ENCODE measurements at regions not wholly inside any gene's neighbourhood (a gene's known extent, or its start where the extent isn't known, plus 50 kb on each side); places are given as distances from the start of the nearest gene placed in this dataset.

DNA sequence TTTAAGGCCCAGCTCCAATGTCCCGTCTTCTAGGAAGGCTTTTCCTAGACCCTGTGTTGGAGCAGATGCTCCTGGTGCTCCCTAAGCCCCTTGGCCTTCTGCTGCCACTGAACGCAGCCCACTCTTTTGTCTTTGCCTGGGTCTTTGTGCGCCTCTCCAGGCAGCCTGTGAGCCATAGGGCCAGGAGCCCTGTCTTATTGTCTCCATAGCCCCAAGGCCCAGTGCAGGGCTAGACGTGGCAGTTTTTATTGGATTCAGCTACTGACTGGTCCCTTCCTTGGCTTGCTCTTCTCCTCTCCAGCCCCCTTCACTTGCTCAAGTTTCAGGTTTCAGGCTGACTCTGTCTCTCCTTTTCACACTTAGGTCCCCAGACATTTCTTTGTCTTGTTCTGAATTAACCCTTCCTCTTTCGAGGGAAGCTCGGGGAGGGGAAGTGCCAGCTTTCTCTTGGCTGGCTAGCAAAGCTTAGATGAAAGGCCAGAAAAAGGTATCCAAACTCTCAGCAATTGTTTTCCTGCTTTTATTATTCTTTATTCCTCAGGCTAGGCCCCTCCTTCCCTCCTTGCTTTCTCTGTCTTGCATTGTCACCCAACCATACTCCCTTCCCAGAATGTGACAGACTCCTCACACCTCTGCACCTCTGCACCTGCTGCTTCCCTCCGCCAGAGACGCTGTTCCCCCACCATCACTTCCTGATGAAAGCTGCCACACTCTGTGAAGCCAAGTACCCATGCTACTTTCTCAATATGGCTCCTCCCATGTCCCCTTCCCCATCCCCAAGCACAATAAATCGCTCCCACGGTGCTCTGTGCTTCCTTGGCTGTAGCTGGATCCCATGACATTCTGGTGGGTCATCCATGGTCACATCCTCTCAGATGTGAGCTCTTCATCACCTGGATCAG lies 101.6 kb upstream of the CPEB4 start:
- H3K36me3 ChIP-seq = no peaks in the 10 kb centered on the region
- ATAC-seq (no peak), FAIRE-seq (no peak), DNase-seq (peak in 1 of 6 donors; percentile 17)
- H3K9me3 ChIP-seq = no peaks in the 10 kb centered on the region
- no peak overlapping the region for H3K4me3 ChIP-seq
- WGBS, 2 donors = 92 to 94% methylated on average over 10 of the region's 10 CpGs
- H3K4me1 ChIP-seq = peaks cover 0 to 7% (median 0%) of the 10 kb centered on the region in 3 donors
- H3K27ac ChIP-seq = no peak overlapping the region
- no peaks in the 10 kb centered on the region for H3K27me3 ChIP-seq
- TF ChIP-seq, protein P1, sequence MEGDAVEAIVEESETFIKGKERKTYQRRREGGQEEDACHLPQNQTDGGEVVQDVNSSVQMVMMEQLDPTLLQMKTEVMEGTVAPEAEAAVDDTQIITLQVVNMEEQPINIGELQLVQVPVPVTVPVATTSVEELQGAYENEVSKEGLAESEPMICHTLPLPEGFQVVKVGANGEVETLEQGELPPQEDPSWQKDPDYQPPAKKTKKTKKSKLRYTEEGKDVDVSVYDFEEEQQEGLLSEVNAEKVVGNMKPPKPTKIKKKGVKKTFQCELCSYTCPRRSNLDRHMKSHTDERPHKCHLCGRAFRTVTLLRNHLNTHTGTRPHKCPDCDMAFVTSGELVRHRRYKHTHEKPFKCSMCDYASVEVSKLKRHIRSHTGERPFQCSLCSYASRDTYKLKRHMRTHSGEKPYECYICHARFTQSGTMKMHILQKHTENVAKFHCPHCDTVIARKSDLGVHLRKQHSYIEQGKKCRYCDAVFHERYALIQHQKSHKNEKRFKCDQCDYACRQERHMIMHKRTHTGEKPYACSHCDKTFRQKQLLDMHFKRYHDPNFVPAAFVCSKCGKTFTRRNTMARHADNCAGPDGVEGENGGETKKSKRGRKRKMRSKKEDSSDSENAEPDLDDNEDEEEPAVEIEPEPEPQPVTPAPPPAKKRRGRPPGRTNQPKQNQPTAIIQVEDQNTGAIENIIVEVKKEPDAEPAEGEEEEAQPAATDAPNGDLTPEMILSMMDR (IDR thresholded peaks at IDR 0.05) = no peak
- intact Hi-C loops (cut with DNase I) = no loop called here

DNA sequence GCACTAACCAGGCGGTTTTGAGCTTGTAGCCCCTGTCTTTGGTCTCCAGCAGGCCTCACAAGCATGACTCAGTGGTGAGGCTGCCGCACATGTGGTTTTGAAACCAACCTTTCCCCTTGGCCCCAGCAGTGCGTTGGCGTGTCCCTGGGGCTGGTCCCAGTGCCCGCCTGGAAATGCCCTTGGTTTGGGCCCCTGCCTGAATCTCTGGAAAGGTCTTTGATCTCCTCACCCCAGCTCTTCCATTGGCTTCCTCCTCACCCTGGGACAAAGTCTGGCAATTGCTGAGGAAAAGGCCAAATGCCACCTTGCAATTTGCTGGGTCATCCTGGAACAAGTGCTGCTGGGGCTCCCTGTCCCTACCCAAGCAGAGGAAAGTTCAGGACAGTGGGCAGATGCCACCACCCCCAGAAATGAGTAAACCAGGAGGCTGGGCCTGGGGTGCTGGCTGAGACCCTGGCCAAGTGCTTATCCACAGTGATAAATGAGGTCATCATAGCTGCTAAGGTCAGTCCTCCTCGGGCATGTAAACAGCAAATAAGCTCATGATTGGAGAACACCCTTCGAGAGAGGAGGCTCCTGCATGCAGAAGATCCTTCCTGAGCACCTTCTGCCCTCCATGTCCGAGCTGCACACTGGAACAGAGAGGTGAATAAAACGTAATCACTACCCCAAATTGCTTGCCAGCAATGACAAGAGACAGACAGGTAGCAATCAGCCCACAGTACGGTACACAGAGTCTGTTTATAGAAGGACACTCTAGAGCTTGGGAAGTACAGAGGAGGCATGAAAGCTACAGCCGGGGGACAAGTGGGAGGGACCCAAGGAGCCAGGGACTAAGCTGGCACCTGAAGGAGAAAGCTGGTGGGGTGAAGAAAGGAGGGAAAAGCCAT lies 98.9 kb upstream of the CPEB4 start:
- Histone ChIP-seq H3K27ac (no peak overlapping the region), H3K9me3 (no peaks in the 10 kb centered on the region), H3K36me3 (no peaks in the 10 kb centered on the region), H3K4me1 (no peaks in the 10 kb centered on the region), H3K27me3 (no peaks in the 10 kb centered on the region), H3K4me3 (no peak overlapping the region)
- FAIRE-seq = no peak
- intact Hi-C loops (cut with DNase I) = no loop called here
- 76 to 77% methylated on average over 11 of the region's 11 CpGs for WGBS, 2 donors
- peak in 2 of 4 donors; percentile 43 to 54 for ATAC-seq
- DNase-seq = no peak
- TF ChIP-seq, protein P1 (IDR thresholded peaks at IDR 0.05) = no peak

DNA sequence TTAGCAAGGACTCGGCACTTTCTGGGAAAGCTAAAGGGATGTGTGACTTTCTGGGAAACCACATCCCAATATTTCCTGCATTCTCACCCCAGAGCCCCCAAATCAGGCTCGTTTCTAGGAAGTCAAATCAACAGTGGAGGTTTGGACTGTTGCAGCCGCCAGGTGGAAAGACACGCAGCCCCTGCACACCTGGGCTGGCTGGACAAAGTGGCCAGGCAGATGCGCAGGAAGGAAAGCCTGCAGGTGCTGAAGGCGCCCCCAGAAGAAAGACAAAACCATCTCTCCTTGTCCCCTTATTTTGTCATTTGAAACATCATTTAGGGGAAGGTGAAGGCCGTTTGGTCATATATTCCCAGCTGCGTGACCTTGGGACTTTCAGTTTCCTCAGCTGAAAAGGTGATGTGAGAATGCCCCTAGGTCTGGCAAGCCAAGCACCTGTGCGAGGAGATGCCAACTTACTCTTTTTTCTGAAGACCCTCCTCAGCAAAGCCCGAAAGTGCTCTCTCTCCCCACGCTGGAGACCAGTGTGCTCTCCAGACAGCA lies 97.9 kb upstream of the CPEB4 start:
- TF ChIP-seq, protein P1 (IDR thresholded peaks at IDR 0.05) = no peak

DNA sequence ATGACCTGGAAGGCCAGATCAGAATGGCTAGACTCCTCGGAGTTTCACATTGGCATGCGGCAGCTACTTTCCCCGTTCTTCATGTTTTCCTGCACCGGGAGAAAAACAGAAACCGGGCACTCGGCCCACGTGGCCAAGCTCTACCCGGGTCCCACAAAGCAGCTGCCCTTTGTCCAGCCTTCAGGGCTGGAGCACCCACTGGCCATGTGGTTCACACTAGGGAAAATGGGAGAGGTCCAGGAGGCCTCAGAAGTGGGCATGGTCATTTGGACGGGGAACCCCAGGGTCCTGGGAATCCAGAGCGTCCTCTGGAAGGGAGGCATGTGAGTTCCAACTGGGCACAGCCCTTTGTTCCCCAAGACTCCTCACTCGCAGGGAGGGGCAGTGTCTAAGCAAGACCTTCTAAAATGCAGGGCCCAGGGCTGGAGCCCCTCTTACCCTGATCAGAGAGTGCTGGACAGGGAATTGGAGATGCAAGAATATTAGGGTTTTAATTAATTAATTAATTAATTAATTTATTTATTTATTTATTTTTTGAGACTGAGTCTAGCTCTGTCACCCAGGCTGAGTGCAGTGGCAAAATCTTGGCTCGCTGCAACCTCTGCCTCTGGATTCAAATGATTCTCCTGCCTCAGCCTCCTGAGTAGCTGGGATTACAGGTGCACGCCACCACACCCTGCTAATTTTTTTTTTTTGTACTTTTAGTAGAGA lies 97.2 kb upstream of the CPEB4 start:
- Histone ChIP-seq H3K27me3 (no peaks in the 10 kb centered on the region), H3K4me1 (no peaks in the 10 kb centered on the region), H3K36me3 (no peaks in the 10 kb centered on the region), H3K27ac (no peak overlapping the region), H3K9me3 (no peaks in the 10 kb centered on the region), H3K4me3 (no peak overlapping the region)
- FAIRE-seq (no peak), ATAC-seq (no peak), DNase-seq (no peak)
- intact Hi-C loops (cut with DNase I) = no loop called here
- 89 to 92% methylated on average over 13 of the region's 13 CpGs for WGBS, 2 donors
- TF ChIP-seq, protein P1 (IDR thresholded peaks at IDR 0.05) = no peak

More for the DNA sequence above, 97.9 kb upstream of the CPEB4 start:
- 89 to 93% methylated on average over 11 of the region's 11 CpGs for WGBS, 2 donors
- Histone ChIP-seq H3K4me3 (no peak overlapping the region), H3K27me3 (no peaks in the 10 kb centered on the region), H3K36me3 (no peaks in the 10 kb centered on the region), H3K27ac (no peak overlapping the region), H3K9me3 (no peaks in the 10 kb centered on the region), H3K4me1 (no peaks in the 10 kb centered on the region)
- DNase-seq (no peak), ATAC-seq (no peak), FAIRE-seq (no peak)
- intact Hi-C loops (cut with DNase I) = no loop called here
